ENCODE measurements at regions not wholly inside any gene's neighbourhood (a gene's known extent, or its start where the extent isn't known, plus 50 kb on each side); places are given as distances from the start of the nearest gene placed in this dataset.

DNA sequence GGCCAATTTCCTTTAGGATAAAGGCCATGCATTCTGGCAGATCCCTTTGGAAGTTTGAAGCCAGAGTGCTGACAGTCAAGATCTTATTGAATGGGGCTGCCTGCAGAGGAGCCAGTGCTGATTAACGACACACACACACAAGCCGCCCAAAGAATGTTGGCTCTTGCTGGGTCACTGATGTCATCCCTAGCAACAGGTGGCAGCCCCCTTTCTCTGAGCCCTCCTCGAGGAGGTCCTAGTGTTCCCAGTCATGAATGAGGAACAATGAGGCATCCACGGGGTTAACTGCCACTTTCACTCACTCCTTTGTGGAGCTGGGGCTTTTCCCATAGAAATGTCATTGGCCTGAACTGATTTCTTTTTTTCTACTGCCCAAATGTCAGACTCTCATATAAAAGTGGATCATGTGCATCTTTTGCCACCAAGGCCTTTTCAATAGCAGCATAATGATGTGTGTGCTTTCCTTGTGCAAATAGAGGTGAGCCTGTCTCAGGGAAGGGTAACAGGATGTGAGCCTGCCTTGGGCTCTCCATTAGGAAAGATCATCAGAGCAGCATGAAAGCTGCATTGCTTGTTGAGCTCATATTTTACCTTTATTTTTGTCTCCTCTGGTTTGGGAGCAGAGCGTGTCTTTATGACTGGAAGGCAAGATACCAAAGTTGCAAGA, 301.8 kb upstream of the MTNR1B start:
- TF ChIP-seq CTCF (IDR thresholded peaks at IDR 0.05), result no peak
- Mint-ChIP-seq H3K36me3 (ENCODE audit: low read depth) (no peaks in the 10 kb centered on the region), H3K27ac (ENCODE audit: unreplicated experiment) (no peak overlapping the region), H3K9me3 (ENCODE audit: low read depth) (no peaks in the 10 kb centered on the region), H3K4me3 (ENCODE audit: unreplicated experiment) (no peak overlapping the region), H3K4me1 (ENCODE audit: low read depth) (peaks cover 17% of the 10 kb centered on the region), H3K27me3 (ENCODE audit: low read depth) (no peaks in the 10 kb centered on the region)
- no peak for DNase-seq (ENCODE audit: low spot score)

DNA sequence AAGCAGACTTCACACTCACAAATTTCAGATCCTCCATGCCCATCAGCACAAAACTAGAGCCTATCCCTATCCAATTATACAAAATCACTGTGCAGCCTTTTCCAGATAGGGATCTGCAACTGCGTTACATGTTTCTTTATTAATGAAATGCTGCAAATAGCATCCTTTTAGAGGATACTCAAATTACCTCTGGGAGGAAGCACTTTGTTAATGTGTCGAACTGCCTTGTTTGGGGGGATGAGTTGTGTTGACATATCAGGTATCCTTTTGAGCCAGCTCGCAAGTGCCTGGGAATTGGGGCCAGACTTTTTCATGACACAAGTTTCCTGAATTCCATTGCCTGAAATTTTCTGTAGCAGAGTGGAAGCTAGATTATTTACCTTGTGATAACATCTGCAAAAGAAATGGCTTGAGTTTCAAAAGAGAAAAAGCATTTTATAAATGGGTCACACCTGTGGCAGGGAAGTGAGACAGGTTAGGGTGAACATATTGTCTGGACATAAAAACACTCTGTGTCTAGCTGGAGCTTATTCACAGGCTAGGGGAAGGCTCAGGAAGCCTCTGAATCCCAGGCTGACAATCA, 299.1 kb upstream of the MTNR1B start:
- Mint-ChIP-seq H3K4me3 (ENCODE audit: unreplicated experiment) (no peak overlapping the region), H3K27me3 (ENCODE audit: low read depth) (no peaks in the 10 kb centered on the region), H3K36me3 (ENCODE audit: low read depth) (no peaks in the 10 kb centered on the region), H3K27ac (ENCODE audit: unreplicated experiment) (peak overlapping the region; percentile 13), H3K4me1 (ENCODE audit: low read depth) (peaks cover 17% of the 10 kb centered on the region), H3K9me3 (ENCODE audit: low read depth) (no peaks in the 10 kb centered on the region)
- no peak for DNase-seq (ENCODE audit: low spot score)
- TF ChIP-seq CTCF (IDR thresholded peaks at IDR 0.05), result no peak

- TF ChIP-seq CTCF (IDR thresholded peaks at IDR 0.05), result no peak
- Mint-ChIP-seq H3K4me3 (ENCODE audit: unreplicated experiment) (no peak overlapping the region), H3K27me3 (ENCODE audit: low read depth) (no peaks in the 10 kb centered on the region), H3K4me1 (ENCODE audit: low read depth) (peaks cover 17% of the 10 kb centered on the region), H3K27ac (ENCODE audit: unreplicated experiment) (no peak overlapping the region), H3K36me3 (ENCODE audit: low read depth) (no peaks in the 10 kb centered on the region), H3K9me3 (ENCODE audit: low read depth) (no peaks in the 10 kb centered on the region)
- DNase-seq (ENCODE audit: low spot score), result no peak
Measured at GRCh38 chr11:92671081-92671480, 298.4 kb upstream of the MTNR1B start.

DNA sequence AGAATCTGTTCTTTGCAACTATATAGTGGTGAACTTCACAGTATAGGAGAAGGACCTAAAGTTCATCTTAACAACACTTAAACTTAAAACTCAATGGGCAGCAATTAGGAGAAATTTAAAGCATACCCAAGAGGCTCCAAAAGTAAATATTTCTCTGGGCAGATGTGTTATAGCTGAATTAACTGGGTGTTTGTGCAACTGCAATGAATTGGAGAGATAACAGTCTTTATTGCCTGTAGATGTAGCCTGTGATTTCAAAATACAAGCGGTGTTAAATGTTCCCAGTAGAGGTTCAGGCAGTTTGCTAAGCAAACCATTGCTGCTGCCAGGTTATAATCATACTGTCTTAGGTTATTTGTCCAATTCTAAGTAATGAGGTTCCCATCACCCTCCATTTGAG, 294.1 kb upstream of the MTNR1B start:
- no peak for DNase-seq (ENCODE audit: low spot score)

DNA sequence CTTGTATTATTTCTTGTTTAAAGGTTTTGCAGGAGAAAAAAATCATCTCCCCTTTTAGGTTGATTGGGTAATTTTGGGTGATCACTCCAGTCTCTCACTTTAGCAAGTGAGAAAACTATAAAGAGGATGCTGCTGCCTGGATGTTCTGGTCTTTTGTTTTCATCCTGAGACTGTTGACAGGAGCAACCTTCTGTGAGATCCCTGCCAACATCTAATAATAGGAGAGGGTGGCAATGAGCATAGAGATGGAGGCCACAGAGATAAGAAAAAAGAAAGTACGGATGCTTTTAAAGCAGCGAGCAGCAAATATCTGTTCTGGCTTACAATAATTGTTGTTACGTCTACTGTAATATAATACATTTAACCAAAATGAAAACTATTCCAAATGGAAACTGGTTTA, 293.6 kb upstream of the MTNR1B start:
- Mint-ChIP-seq H3K36me3 (ENCODE audit: low read depth) (peaks cover 3% of the 10 kb centered on the region), H3K9me3 (ENCODE audit: low read depth) (peaks cover 14% of the 10 kb centered on the region), H3K4me3 (ENCODE audit: unreplicated experiment) (no peak overlapping the region), H3K27me3 (ENCODE audit: low read depth) (no peaks in the 10 kb centered on the region), H3K4me1 (ENCODE audit: low read depth) (peaks cover 5% of the 10 kb centered on the region), H3K27ac (ENCODE audit: unreplicated experiment) (no peak overlapping the region)
- TF ChIP-seq CTCF (IDR thresholded peaks at IDR 0.05), result no peak
- no peak for DNase-seq (ENCODE audit: low spot score)

More for the DNA sequence above, 294.1 kb upstream of the MTNR1B start:
- Mint-ChIP-seq H3K27ac (ENCODE audit: unreplicated experiment) (no peak overlapping the region), H3K36me3 (ENCODE audit: low read depth) (peaks cover 3% of the 10 kb centered on the region), H3K4me1 (ENCODE audit: low read depth) (peaks cover 10% of the 10 kb centered on the region), H3K9me3 (ENCODE audit: low read depth) (peaks cover 14% of the 10 kb centered on the region), H3K4me3 (ENCODE audit: unreplicated experiment) (no peak overlapping the region), H3K27me3 (ENCODE audit: low read depth) (no peaks in the 10 kb centered on the region)
- TF ChIP-seq CTCF (IDR thresholded peaks at IDR 0.05), result no peak
